Astrocyte of the spinal cord (primary cell): ENCODE measurements at regions not wholly inside any gene's neighbourhood (a gene's known extent, or its start where the extent isn't known, plus 50 kb on each side); places are given as distances from the start of the nearest gene placed in this dataset.

Source experiments
- DNase-seq: peaks from one replicate; pipeline ENCODE4 v3.0.0; 2011; ENCODE audit warnings: low read depth, low spot score
- H3K4me3 ChIP-seq: 2 replicates; pipeline ENCODE4 v1.5.1; 2011; ENCODE audit warnings: low read depth, mild to moderate bottlenecking, low read length, moderate library complexity
- in situ Hi-C: cut with HindIII; loops from 2 replicates; pipeline ENCODE4 v1.10.0; 2017; ENCODE audit warnings: low sequenced_read_pairs
- TF ChIP-seq, protein P1 (sequence below): IDR thresholded peaks from 2 replicates; pipeline ENCODE4 v1.5.1; 2012; ENCODE audit warnings: low read depth, mild to moderate bottlenecking, low read length, inconsistent platforms

DNA sequence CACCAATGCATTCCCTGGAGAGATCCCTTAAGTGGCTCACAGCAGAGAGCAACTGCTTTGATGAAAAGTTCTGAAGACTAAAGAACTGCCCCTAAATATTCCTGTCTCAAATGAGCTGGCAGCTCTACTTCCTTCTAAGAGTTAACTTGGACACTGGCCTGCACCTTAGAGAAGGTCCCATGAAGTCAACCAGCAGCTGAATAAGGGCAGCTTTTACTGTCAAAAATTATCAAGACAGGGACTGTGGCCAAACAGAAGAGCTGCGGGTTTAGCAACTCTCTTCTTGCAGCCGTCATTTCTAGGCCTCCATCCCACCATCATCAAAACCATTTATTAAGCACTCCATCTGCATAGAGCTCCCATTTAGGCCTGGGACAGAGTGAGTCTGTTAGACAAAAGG, 491.1 kb upstream of the TSHZ3 start:
- TF ChIP-seq, protein P1, sequence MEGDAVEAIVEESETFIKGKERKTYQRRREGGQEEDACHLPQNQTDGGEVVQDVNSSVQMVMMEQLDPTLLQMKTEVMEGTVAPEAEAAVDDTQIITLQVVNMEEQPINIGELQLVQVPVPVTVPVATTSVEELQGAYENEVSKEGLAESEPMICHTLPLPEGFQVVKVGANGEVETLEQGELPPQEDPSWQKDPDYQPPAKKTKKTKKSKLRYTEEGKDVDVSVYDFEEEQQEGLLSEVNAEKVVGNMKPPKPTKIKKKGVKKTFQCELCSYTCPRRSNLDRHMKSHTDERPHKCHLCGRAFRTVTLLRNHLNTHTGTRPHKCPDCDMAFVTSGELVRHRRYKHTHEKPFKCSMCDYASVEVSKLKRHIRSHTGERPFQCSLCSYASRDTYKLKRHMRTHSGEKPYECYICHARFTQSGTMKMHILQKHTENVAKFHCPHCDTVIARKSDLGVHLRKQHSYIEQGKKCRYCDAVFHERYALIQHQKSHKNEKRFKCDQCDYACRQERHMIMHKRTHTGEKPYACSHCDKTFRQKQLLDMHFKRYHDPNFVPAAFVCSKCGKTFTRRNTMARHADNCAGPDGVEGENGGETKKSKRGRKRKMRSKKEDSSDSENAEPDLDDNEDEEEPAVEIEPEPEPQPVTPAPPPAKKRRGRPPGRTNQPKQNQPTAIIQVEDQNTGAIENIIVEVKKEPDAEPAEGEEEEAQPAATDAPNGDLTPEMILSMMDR, result no peak
- DNase-seq, result no peak
- no peak overlapping the region for H3K4me3 ChIP-seq
- in situ Hi-C loops, result no loop called here

DNA sequence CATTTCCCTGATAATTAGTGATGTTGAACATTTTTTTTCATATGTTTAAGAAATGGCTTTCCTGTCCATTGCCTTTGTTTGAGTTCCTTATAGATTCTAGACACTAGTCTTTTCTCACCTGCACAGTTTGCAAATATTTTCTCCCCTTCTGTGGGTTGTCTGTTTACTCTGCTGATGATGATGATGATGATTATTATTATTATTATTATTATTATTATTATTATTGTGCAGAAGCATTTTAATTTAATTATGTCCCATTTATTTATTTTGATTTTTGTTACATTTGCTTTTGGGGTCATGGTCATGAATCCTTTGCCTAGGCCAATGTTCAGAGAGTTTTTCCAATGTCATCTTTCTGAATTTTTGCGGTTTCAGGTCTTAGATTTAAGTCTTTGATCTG, 492.5 kb upstream of the TSHZ3 start:
- H3K4me3 ChIP-seq, result no peak overlapping the region
- TF ChIP-seq, protein P1, result no peak
- DNase-seq, result no peak
- in situ Hi-C loops, result no loop called here

DNA sequence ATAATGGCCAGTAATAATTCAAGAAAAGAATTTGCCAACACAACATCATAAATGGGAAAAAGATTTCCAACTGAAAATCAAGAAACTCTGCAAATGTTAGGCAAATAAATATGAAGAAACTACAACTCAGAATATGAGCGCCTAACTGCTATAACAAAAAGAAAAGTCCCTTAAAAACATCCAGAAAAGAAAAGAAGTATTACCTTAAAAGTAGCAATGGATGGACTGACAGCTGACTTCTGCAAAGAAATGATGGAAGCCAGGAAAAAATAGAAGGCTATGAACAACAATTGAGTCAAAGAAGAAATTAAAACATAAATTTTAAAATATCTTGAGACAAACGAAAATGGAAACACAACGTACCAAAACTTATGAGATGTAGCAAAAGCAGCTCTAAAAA, 482.3 kb upstream of the ZNF507 start:
- in situ Hi-C loops, result no loop called here
- TF ChIP-seq, protein P1, result no peak
- DNase-seq, result no peak
- no peak overlapping the region for H3K4me3 ChIP-seq

DNA sequence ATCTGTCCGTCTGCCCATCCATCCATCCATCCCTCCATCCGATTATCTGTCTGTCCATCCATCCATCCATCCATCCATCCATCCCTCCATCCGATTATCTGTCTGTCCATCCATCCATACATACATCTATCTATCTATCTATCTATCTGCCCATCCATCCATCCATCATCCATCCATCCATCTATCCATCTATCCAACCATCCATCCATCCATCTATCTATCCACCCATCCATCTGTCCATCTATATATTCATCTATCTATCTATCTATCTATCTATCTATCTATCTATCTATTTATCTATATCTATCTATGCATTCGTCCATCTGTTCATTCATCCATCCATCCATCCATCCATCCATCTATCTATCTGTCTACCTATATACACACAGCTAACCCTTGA, 471.1 kb upstream of the ZNF507 start:
- in situ Hi-C loops, result no loop called here
- DNase-seq, result no peak
- H3K4me3 ChIP-seq, result no peak overlapping the region
- TF ChIP-seq, protein P1, result no peak

DNA sequence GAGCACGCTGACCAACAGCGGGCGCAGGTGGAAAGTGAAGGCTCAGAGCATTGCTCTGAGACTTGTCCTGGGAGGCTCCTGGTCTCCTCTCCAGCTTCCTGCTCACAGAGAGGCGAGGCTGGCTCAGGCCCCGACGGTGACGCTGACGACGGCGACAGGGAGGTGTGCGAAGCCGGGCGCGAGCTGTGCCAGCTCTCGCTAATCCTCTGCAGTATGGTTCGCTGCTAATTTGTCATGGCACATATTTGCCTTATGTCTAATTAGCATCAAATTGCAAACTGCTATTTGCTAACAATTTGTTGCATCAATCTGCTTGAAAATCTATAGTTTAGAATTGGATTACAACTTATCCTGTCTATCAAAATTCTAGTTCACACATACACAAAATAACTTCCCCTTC, 469.8 kb upstream of the ZNF507 start:
- TF ChIP-seq, protein P1, result no peak
- DNase-seq, result no peak

DNA sequence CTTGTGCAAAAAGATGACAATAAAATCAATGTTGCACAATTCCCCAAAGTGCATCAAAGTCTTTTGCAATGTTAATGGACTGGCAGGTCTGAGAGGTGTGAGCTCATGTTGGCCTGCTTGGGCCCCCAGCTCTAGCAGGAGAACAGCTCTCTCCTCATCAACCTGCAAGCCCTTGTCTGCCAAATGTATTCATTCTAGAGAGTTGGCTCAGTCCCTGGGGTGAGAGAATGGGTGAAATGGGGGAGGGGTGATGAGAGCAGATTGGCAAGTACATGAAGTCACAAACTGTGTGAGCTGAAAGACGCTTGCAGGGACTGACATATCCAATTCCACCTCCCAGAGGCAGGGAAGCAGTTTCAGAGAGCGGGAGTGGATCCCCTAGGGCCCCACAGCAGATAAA, 465.1 kb upstream of the ZNF507 start:
- in situ Hi-C loops, result no loop called here
- H3K4me3 ChIP-seq, result no peak overlapping the region
- DNase-seq, result no peak
- TF ChIP-seq, protein P1, result no peak

More for the DNA sequence above, 469.8 kb upstream of the ZNF507 start:
- in situ Hi-C loops, result no loop called here
- no peak overlapping the region for H3K4me3 ChIP-seq

DNA sequence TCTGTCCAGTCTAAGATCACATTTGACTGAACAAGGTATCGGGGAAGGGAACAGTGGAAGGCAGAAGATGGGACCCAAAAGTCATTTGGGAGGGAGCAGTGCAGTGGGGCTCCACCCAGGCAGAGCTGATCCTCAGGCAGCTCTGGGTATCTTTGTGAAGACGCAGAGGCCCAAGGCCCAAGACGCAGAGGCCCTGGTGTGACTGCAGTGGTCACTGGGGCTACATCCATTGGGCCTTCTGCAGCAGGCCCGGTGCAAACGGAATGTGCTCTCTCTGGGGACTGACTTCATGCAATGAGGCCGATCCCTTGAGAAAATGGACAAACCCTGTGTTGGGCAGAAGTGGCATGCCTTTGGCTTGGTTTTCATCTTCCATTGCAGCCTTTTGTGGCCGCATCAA, 463.4 kb upstream of the ZNF507 start:
- no peak for DNase-seq
- TF ChIP-seq, protein P1, result no peak
- H3K4me3 ChIP-seq, result no peak overlapping the region
- in situ Hi-C loops, result no loop called here
